Endothelial cell of umbilical vein (primary cell): ENCODE measurements at regions not wholly inside any gene's neighbourhood (a gene's known extent, or its start where the extent isn't known, plus 50 kb on each side); places are given as distances from the start of the nearest gene placed in this dataset.

ENCODE experiments used
- CTCF ChIP-seq, 2 donors: IDR thresholded peaks; 1 replicate in 1 of 2; 2 replicates in 1 of 2; pipeline ENCODE4 v1.5.1; 2011; ENCODE audit warnings: low read length in 2 of 2, mild to moderate bottlenecking in 2 of 2, moderate library complexity in 2 of 2, control low read depth in 1 of 2, inconsistent platforms in 1 of 2, low read depth in 1 of 2; ENCODE audit not compliant: insufficient read depth in 1 of 2; ENCODE audit errors: extremely low read depth in 1 of 2
- EZH2 ChIP-seq: IDR thresholded peaks from 2 replicates; pipeline ENCODE4 v1.6.1; 2012; ENCODE audit warnings: borderline replicate concordance, low read depth, mild to moderate bottlenecking, moderate library complexity, low read length, inconsistent platforms; ENCODE audit not compliant: severe bottlenecking
- MAX ChIP-seq: IDR thresholded peaks from 2 replicates; pipeline ENCODE4 v1.6.1; 2011; ENCODE audit not compliant: insufficient read depth, insufficient read length
- POLR2A ChIP-seq: IDR thresholded peaks from 2 replicates; pipeline ENCODE4 v1.6.1; 2012; ENCODE audit warnings: low read depth, mild to moderate bottlenecking, control low read depth, low read length
- POLR2AphosphoS5 ChIP-seq: IDR thresholded peaks from 2 replicates; pipeline ENCODE4 v1.6.1; 2012; ENCODE audit warnings: low read depth, mild to moderate bottlenecking, control low read depth, low read length, moderate library complexity; ENCODE audit not compliant: insufficient read depth

GRCh38 chr1:56333461-56333860 is 245.9 kb downstream of the PLPP3 start:
- TF ChIP-seq POLR2AphosphoS5 (no peak), CTCF (IDR thresholded peaks at IDR 0.05; ENCODE audit: extremely low read depth in 1 of 2, insufficient read depth in 1 of 2, low read depth in 1 of 2, low read length in 2 of 2) (no peak), EZH2 (no peak), POLR2A (no peak), MAX (no peak)
